B cell (primary cell): ENCODE measurements at regions not wholly inside any gene's neighbourhood (a gene's known extent, or its start where the extent isn't known, plus 50 kb on each side); places are given as distances from the start of the nearest gene placed in this dataset.

ENCODE experiments used
- ATAC-seq: fragments of 200-7000 bp; cut with Tn5 transposase; one replicate; pipeline ENCODE4 v1.10.0; 2021; ENCODE audit warnings: low read depth, mild to moderate bottlenecking, moderate number of reproducible peaks, moderate library complexity
- CTCF ChIA-PET: fragments of 350-600 bp; sonication (Branson Sonifier 250); formaldehyde crosslinking; loops from one replicate; lab custom pipeline; 2021; ENCODE audit warnings: antibody characterized with exemption, inconsistent platforms; lab: Charles Lee
- POLR2A ChIA-PET: fragments of 350-600 bp; sonication (Branson Sonifier 250); formaldehyde crosslinking; loops from one replicate; lab custom pipeline; 2021; ENCODE audit warnings: antibody characterized with exemption; lab: Charles Lee
- DNase-seq: peaks from one replicate; pipeline ENCODE4 v3.0.0; 2013
- H2AFZ ChIP-seq: 2 replicates; pipeline ENCODE4 v1.6.1; 2012; ENCODE audit warnings: mild to moderate bottlenecking, low read depth, low read length; ENCODE audit not compliant: insufficient read depth, poor library complexity, severe bottlenecking
- H3K27ac ChIP-seq, 2 donors: 1 replicate in 1 of 2; 2 replicates in 1 of 2; pipeline ENCODE4 v1.5.1; 2012 to 2013; ENCODE audit warnings: low read length in 2 of 2, mild to moderate bottlenecking in 2 of 2, moderate library complexity in 1 of 2
- H3K27me3 ChIP-seq, 4 experiments: fragments of 200-600 bp in 1 of 4; sonication (generic) in 1 of 4; replicated peaks in 1 of 4; 1 replicate in 2 of 4; 2 replicates in 2 of 4; pipeline versions ENCODE4 v1.6.1 to v1.7.0; 2013 to 2016; ENCODE audit warnings: low read length in 3 of 4, mild to moderate bottlenecking in 2 of 4, mixed read lengths in 1 of 4, moderate library complexity in 1 of 4; ENCODE audit not compliant: insufficient read depth in 4 of 4, control insufficient read depth in 3 of 4; ENCODE audit errors: control extremely low read depth in 1 of 4
- H3K36me3 ChIP-seq, 2 experiments: replicated peaks in 1 of 2; 1 replicate in 1 of 2; 2 replicates in 1 of 2; pipeline versions ENCODE4 v1.6.1 to v1.7.1; 2013; ENCODE audit warnings: low read length in 1 of 2; ENCODE audit not compliant: insufficient read depth in 2 of 2, control insufficient read depth in 1 of 2; ENCODE audit errors: control extremely low read depth in 1 of 2, extremely low read depth in 1 of 2
- H3K4me1 ChIP-seq, 2 donors: fragments of 200-600 bp in 1 of 2; sonication (generic) in 1 of 2; 1 replicate in 1 of 2; 2 replicates in 1 of 2; pipeline versions ENCODE4 v1.5.1 to v1.6.1; 2013 to 2017; ENCODE audit warnings: low read length in 2 of 2; ENCODE audit not compliant: control insufficient read depth in 2 of 2, insufficient read depth in 2 of 2
- H3K4me2 ChIP-seq: replicated peaks from 2 replicates; pipeline ENCODE3; 2012; ENCODE audit warnings: mild to moderate bottlenecking, low read depth, low read length; ENCODE audit not compliant: poor library complexity, severe bottlenecking
- H3K4me3 ChIP-seq, 5 experiments: fragments of 200-600 bp in 1 of 5; sonication (generic) in 1 of 5; 1 replicate in 3 of 5; 2 replicates in 2 of 5; pipeline versions ENCODE4 v1.5.1 to v1.7.0; 2011 to 2016; ENCODE audit warnings: low read length in 4 of 5, mild to moderate bottlenecking in 4 of 5, low read depth in 2 of 5, control low read depth in 1 of 5, moderate library complexity in 1 of 5; ENCODE audit not compliant: insufficient read depth in 1 of 5; ENCODE audit errors: control extremely low read depth in 1 of 5, extremely low read depth in 1 of 5
- H3K79me2 ChIP-seq: fragments of 200-600 bp; sonication (generic); one replicate; pipeline ENCODE4 v1.6.0; 2016; ENCODE audit warnings: low read length; ENCODE audit not compliant: control insufficient read depth, insufficient read depth
- H3K9ac ChIP-seq: fragments of 200-600 bp; sonication (generic); 2 replicates; pipeline ENCODE4 v1.6.1; 2017; ENCODE audit warnings: mild to moderate bottlenecking, low read length, moderate library complexity
- H3K9me3 ChIP-seq, 3 donors: one replicate each; pipeline versions ENCODE4 v1.6.1 to v1.7.1; 2013; ENCODE audit warnings: low read length in 2 of 3; ENCODE audit not compliant: control insufficient read depth in 2 of 3, insufficient read depth in 1 of 3; ENCODE audit errors: control extremely low read depth in 1 of 3
- H4K20me1 ChIP-seq: 2 replicates; pipeline ENCODE4 v1.6.0; 2012; ENCODE audit warnings: mild to moderate bottlenecking, low read length; ENCODE audit not compliant: insufficient read depth, control insufficient read depth, poor library complexity, severe bottlenecking
- H3K27ac Mint-ChIP-seq: one replicate; pipeline ENCODE4 v1.8.0; 2021; ENCODE audit warnings: mixed read lengths
- H3K27me3 Mint-ChIP-seq: one replicate; pipeline ENCODE4 v1.8.0; 2021; ENCODE audit warnings: mixed read lengths
- H3K4me1 Mint-ChIP-seq: one replicate; pipeline ENCODE4 v1.8.0; 2021; ENCODE audit warnings: mixed read lengths
- H3K4me3 Mint-ChIP-seq: one replicate; pipeline ENCODE4 v1.8.0; 2021; ENCODE audit warnings: mixed read lengths
- H3K9me3 Mint-ChIP-seq: one replicate; pipeline ENCODE4 v1.8.0; 2022; ENCODE audit warnings: mixed read lengths; ENCODE audit not compliant: insufficient read depth
- CTCF ChIP-seq: fragments of 200-600 bp; IDR thresholded peaks from one replicate; pipeline ENCODE4 v1.8.0; 2022; ENCODE audit warnings: antibody characterized with exemption, mild to moderate bottlenecking
- EZH2 ChIP-seq: IDR thresholded peaks from 2 replicates; pipeline ENCODE4 v1.6.1; 2012; ENCODE audit warnings: borderline replicate concordance, low read depth, mild to moderate bottlenecking, moderate library complexity, low read length; ENCODE audit not compliant: insufficient read depth, poor library complexity, severe bottlenecking
- WGBS: methylation state at CpG from one replicate; pipeline ENCODE4 v1.1.5; 2013; ENCODE audit warnings: missing lambda C conversion rate; ENCODE audit not compliant: insufficient coverage; 5-methylcytosine and 5-hydroxymethylcytosine counted together
- intact Hi-C: fragments of 100-400 bp; cut with micrococcal nuclease; formaldehyde crosslinking; loops from one replicate; pipeline ENCODE4 v1.10.0; 2022

GRCh38 chr5:101278917-101279316 is 375.8 kb upstream of the ST8SIA4 start:
- H3K27ac Mint-ChIP-seq = no peak overlapping the region
- H2AFZ ChIP-seq = no peak overlapping the region
- H3K9ac ChIP-seq = no peak overlapping the region
- TF ChIP-seq EZH2 (no peak), CTCF (no peak)
- H3K36me3 ChIP-seq = no peaks in the 10 kb centered on the region
- H3K4me2 ChIP-seq = no peak overlapping the region
- intact Hi-C loops = no loop called here
- no peaks in the 10 kb centered on the region for H3K27me3 Mint-ChIP-seq
- no CpG with 5 or more reads among the region's 2 CpGs for WGBS
- no peak overlapping the region for H3K4me3 ChIP-seq
- H3K9me3 ChIP-seq = no peaks in the 10 kb centered on the region
- no peak overlapping the region for H3K27ac ChIP-seq
- POLR2A ChIA-PET = no interaction called here
- no peaks in the 10 kb centered on the region for H4K20me1 ChIP-seq
- H3K27me3 ChIP-seq = no peaks in the 10 kb centered on the region
- CTCF ChIA-PET = no interaction called here
- H3K4me1 ChIP-seq = no peaks in the 10 kb centered on the region
- H3K4me3 Mint-ChIP-seq = no peak overlapping the region
- no peak for DNase-seq
- no peak for ATAC-seq
- H3K4me1 Mint-ChIP-seq = no peaks in the 10 kb centered on the region
- H3K9me3 Mint-ChIP-seq = no peaks in the 10 kb centered on the region
- no peaks in the 10 kb centered on the region for H3K79me2 ChIP-seq

- H4K20me1 ChIP-seq = no peaks in the 10 kb centered on the region
- H3K27me3 Mint-ChIP-seq = no peaks in the 10 kb centered on the region
- CTCF ChIA-PET = no interaction called here
- TF ChIP-seq CTCF (no peak), EZH2 (no peak)
- ATAC-seq (no peak), DNase-seq (no peak)
- H2AFZ ChIP-seq = no peak overlapping the region
- no peak overlapping the region for H3K4me3 Mint-ChIP-seq
- H3K27ac Mint-ChIP-seq = no peak overlapping the region
- H3K4me3 ChIP-seq = no peak overlapping the region
- no peaks in the 10 kb centered on the region for H3K36me3 ChIP-seq
- WGBS = 63% methylated on average over 2 of the region's 5 CpGs
- POLR2A ChIA-PET = no interaction called here
- H3K9me3 Mint-ChIP-seq = no peaks in the 10 kb centered on the region
- intact Hi-C loops = no loop called here
- H3K27ac ChIP-seq = no peak overlapping the region
- no peaks in the 10 kb centered on the region for H3K9me3 ChIP-seq
- H3K4me1 ChIP-seq = no peaks in the 10 kb centered on the region
- H3K79me2 ChIP-seq = no peaks in the 10 kb centered on the region
- H3K9ac ChIP-seq = no peak overlapping the region
- H3K4me1 Mint-ChIP-seq = no peaks in the 10 kb centered on the region
- no peak overlapping the region for H3K4me2 ChIP-seq
- no peaks in the 10 kb centered on the region for H3K27me3 ChIP-seq
These were observed 375.1 kb upstream of the ST8SIA4 start for GRCh38 chr5:101278011-101278687.
